ENCODE measurements at regions not wholly inside any gene's neighbourhood (a gene's known extent, or its start where the extent isn't known, plus 50 kb on each side); places are given as distances from the start of the nearest gene placed in this dataset.

GRCh38 chr3:80116281-80116680 lies 348.5 kb upstream of the ROBO1 start:
- DNase-seq, result no peak

GRCh38 chr3:80114694-80115093 lies 346.9 kb upstream of the ROBO1 start:
- DNase-seq, result no peak

- DNase-seq, result no peak
These were observed 345.5 kb upstream of the ROBO1 start for GRCh38 chr3:80113331-80113730.

- DNase-seq, result no peak
These were observed 331.8 kb upstream of the ROBO1 start for GRCh38 chr3:80099559-80100066.

GRCh38 chr3:80097674-80098073 lies 329.9 kb upstream of the ROBO1 start:
- no peak for DNase-seq

- DNase-seq, result no peak
These were observed 329.1 kb upstream of the ROBO1 start for GRCh38 chr3:80096909-80097308.

DNA sequence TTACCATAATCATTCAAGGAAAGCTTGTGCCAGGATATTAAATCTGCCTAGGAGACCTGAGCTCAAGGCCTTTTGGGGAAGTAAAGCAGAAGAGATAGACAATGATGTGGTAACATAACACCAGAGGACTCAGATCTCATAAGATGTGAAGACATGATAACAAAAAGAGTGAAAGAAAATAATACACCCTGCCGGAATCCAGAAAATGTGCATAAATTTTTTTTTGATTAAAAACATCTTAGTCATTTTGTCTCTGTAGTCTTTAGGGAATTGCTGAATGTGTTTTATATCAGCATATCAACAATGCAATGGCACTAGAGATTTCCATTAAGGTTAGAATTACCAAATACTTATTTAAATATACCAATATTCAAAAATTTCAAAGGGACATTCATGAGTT lies 326.8 kb upstream of the ROBO1 start:
- DNase-seq, result no peak

GRCh38 chr3:80087767-80088166 lies 320.0 kb upstream of the ROBO1 start:
- no peak for DNase-seq

DNA sequence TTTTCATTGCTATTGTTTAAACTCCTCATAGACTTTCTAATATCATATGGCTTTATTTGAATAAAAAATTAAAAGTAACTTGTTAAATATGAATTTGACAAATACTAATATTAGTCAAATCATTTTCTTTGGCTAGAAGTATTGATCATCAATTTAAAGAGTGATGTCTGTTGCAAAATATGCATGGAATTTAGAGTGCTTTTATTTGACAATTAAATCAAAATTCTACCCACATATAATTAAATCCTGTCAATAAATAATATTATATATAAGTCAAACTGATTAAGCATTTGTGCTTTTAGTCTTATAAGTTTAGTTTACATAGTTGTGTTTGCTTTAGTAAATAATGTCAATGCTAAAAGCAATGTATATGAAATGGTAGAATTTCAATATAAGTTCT lies 318.6 kb upstream of the ROBO1 start:
- no peak for DNase-seq

DNA sequence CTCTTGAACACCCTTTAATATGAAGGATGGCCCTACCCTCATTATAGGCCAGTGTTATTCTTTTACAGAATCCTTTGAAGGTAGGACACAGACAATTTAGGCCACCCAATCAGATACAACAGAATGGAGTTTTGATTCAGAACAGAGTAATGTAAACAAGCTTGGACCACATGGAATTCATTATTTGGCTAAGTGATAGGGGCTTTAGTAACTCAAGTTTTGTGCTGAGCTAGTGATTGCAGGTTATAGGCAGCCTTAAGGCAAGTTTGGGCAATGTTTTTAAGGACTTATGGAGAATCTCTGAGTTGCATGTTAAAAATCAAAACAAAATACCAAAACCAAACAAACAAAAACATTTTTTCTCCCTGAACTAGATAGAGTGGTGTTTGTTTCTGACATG lies 312.1 kb upstream of the ROBO1 start:
- DNase-seq, result no peak

- DNase-seq, result no peak
These were observed 300.7 kb upstream of the ROBO1 start for GRCh38 chr3:80068459-80068858.

GRCh38 chr3:80063535-80063934 lies 295.7 kb upstream of the ROBO1 start:
- DNase-seq, result no peak

DNA sequence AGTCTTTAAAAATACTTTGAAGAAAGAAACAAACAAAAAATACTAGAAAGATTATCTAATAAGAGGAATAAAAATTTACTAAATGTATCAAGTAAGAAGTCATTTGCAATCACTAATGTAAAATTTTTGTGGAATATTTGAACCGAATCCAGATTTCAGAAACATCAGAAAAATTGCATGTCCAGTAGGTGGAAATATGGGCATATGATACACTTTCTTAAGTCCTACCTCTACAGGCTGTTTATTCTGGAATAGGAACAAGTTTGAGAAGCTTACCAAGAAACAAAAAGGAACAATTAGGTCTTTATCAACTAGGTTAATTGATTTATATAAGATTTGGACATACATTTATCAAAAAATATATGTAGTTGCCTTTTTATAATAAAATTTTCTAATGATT lies 292.9 kb upstream of the ROBO1 start:
- no peak for DNase-seq

- no peak for DNase-seq
These were observed 287.5 kb upstream of the ROBO1 start for GRCh38 chr3:80055306-80055705.

- DNase-seq, result no peak
These were observed 284.5 kb upstream of the ROBO1 start for GRCh38 chr3:80052271-80052670.

GRCh38 chr3:80051602-80051962 lies 283.8 kb upstream of the ROBO1 start:
- DNase-seq, result no peak

DNA sequence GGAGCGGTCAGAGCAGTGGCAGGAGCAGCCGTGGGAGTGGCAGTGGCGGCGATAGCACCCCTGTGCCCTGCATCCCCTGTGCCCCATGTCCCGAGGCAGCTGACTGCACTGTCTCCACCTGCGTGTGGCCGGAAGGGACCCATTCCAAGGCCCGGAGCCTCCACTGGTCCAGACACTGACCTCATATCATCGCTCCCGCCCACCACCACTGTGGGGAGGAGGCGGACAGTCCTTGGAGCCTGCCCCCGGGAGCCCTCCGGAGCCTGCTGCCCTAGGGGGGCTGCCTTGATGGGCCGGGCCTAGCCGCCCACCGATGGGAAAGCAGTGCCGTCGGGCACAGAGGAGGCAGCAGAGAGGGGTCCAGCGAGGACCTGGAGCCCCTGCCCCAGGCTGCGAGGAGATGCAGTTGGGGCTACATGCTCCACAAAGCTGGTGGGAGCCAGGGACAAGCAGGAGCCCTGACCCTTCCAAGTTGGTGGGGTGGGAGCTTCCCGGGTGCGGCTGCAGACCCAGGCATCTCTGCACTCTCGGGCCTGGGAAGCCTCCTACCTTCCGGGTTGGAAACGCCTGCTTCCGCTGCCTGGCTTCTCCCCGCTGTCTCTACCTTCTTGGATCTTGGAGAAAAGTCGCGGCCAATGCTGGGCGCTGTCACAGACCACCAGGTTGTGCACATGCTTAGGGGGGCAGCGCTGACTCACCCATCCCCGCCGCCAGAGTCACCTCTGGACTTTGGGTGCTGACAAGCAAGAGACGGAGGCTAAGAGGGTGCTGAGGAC lies 283.2 kb upstream of the ROBO1 start:
- DNase-seq, result no peak

DNA sequence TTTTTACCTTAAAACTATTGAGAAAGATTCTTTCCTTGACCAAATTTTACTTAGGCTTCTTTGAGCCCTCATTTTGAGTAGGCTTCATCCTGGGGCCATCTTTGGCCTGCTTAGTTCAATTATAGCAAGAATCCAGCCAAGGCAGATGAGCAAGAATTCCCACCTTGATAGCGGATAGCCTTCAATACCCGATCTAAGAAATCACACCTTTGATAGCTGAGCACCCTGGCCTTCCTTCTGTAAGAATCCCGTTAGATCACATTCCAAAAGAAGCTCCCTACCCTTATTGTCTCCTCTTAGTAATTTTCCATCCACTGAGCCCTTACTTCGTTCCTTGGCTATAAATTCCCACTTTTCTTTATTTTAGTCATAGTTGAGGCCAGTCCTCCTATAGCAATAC lies 275.4 kb upstream of the ROBO1 start:
- no peak for DNase-seq

DNA sequence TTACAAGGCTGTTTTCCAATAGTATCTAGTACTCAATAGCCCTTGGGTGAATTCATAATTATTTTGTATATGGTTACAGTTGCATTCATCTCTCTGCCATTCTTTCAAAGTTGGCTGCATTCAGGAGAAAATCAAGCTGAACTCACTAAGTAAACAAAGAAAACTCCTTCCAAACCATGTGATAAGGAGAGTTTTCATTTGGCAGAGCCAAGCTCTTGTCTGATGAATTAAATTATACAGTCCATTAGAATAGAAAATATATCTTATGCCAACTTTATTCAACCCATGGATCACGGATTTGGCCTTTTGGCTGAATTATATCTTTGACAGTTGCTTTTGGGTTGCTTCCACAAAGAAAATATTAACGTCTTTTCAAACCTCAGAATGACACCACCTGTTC lies 272.3 kb upstream of the ROBO1 start:
- DNase-seq, result no peak

- no peak for DNase-seq
These were observed 268.4 kb upstream of the ROBO1 start for GRCh38 chr3:80036176-80036575.

- DNase-seq, result no peak
These were observed 267.2 kb upstream of the ROBO1 start for GRCh38 chr3:80035021-80035420.

- DNase-seq, result no peak
These were observed 255.2 kb upstream of the ROBO1 start for GRCh38 chr3:80023010-80023409.

GRCh38 chr3:80018375-80018774 lies 250.6 kb upstream of the ROBO1 start:
- DNase-seq, result no peak

DNA sequence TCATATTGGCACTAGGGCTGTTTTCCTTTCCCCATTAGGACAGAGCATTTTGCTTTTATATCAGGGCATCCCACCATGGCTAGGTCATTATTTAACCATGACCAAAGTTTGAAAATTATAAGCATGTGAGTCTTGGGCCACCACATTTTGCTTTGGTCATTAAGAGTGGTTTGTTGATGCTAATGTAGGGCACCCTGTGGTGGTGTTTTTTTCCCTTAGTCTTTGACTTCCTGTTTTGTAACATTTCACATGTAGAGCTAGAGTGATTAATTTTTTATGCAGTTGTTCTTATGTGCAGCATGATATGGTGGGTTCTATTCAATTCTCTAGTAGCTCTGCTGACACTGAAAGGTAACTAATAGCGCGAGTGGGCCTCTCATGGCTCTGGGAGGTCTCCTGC lies 249.6 kb upstream of the ROBO1 start:
- no peak for DNase-seq

GRCh38 chr3:80014576-80014975 lies 246.8 kb upstream of the ROBO1 start:
- no peak for DNase-seq

All from stimulated activated CD4-positive, alpha-beta T cell treated with anti-CD3 and anti-CD28 coated beads, Interleukin-2, amount 100 ng/mL, for 24 hours (primary cell).